RWPE1 (cell line): ENCODE measurements at regions not wholly inside any gene's neighbourhood (a gene's known extent, or its start where the extent isn't known, plus 50 kb on each side); places are given as distances from the start of the nearest gene placed in this dataset.

Experiments
- CTCF ChIA-PET: fragments of 350-600 bp; sonication (Branson Sonifier 250); formaldehyde crosslinking; extraction: SDS; loops from one replicate; lab custom pipeline; 2021; lab: Yijun Ruan, JAX
- POLR2A ChIA-PET: fragments of 400-600 bp; formaldehyde crosslinking; extraction: SDS; loops from one replicate; lab custom pipeline; 2020; ENCODE audit warnings: antibody characterized with exemption; ENCODE audit not compliant: low non-redundant PET; lab: Yijun Ruan, JAX
- DNase-seq: peaks from one replicate; pipeline ENCODE4 v3.0.0; 2012; ENCODE audit warnings: low spot score
- H3K27ac ChIP-seq: fragments of 450-650 bp; 2 replicates; pipeline ENCODE4 v1.5.1; 2017
- TF ChIP-seq, protein P1 (sequence below): fragments of 450-650 bp; conservative IDR thresholded peaks from 2 replicates; pipeline ENCODE4 v1.5.1; 2017; ENCODE audit warnings: low read depth, mild to moderate bottlenecking

DNA sequence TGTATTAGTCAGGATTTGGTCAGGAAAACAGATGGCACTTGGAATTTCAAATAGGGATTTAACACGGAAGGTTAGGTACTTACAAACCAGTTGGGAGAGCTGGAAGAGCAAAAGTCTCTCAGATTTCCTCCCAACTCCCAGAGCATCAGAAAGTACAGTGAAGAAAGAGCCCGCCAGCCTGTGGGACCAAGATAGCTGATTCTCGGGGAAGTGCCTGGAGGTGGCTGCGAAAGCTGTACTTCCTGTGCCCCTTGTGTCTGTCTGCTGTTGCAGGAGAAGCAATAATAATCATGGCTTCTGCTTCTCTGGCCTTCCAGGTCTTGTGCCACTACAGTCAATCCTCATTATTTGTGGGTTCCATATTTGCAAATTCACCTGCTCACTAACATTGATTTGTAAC lies 221.0 kb upstream of the BCOR start:
- DNase-seq, result no peak
- ChIA-PET POLR2A (no interaction called here), CTCF (no interaction called here)
- no peak overlapping the region for H3K27ac ChIP-seq
- TF ChIP-seq, protein P1, sequence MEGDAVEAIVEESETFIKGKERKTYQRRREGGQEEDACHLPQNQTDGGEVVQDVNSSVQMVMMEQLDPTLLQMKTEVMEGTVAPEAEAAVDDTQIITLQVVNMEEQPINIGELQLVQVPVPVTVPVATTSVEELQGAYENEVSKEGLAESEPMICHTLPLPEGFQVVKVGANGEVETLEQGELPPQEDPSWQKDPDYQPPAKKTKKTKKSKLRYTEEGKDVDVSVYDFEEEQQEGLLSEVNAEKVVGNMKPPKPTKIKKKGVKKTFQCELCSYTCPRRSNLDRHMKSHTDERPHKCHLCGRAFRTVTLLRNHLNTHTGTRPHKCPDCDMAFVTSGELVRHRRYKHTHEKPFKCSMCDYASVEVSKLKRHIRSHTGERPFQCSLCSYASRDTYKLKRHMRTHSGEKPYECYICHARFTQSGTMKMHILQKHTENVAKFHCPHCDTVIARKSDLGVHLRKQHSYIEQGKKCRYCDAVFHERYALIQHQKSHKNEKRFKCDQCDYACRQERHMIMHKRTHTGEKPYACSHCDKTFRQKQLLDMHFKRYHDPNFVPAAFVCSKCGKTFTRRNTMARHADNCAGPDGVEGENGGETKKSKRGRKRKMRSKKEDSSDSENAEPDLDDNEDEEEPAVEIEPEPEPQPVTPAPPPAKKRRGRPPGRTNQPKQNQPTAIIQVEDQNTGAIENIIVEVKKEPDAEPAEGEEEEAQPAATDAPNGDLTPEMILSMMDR, result no peak

DNA sequence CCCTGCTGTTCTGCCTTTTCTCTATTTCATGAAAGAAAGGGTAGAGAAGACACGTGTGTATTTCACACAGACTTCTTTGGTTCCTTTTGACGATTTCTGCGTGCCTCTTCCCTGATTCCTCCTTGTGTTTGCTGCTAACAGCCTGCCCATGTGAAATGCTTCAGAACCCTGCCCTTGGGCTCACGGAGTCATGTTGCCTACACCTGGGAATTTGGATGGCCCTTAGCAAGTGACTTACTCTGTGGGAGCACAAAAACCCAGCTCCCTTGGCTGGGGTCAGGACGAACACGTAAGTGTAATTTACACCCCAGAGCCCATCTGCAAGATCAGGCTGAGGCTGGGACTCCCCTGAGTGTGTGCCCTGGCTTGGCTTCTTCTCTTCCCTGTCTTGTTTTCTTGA lies 220.3 kb upstream of the BCOR start:
- no peak overlapping the region for H3K27ac ChIP-seq
- ChIA-PET POLR2A (no interaction called here), CTCF (no interaction called here)
- DNase-seq, result no peak
- TF ChIP-seq, protein P1, result no peak

DNA sequence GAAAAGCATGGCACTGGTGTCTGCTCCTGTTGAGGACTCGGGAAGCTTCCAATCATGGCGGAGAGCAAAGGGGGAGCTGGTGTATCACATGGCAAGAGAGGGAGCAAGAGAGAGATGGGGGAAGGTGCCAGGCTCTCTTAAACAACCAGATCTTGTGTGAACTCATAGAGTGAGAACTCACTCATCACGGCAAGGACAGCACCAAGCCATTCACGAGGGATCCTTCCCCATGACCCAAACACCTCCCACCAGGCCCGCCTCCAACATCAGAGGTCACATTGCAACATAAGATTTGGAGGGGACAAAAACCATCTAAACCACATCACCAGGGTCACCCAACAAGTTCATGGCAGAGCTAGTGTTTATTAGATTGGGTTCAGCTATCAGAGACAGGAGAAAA lies 218.7 kb upstream of the BCOR start:
- no peak overlapping the region for H3K27ac ChIP-seq
- CTCF ChIA-PET, result no interaction called here
- POLR2A ChIA-PET, result no interaction called here
- no peak for DNase-seq
- TF ChIP-seq, protein P1, result no peak

DNA sequence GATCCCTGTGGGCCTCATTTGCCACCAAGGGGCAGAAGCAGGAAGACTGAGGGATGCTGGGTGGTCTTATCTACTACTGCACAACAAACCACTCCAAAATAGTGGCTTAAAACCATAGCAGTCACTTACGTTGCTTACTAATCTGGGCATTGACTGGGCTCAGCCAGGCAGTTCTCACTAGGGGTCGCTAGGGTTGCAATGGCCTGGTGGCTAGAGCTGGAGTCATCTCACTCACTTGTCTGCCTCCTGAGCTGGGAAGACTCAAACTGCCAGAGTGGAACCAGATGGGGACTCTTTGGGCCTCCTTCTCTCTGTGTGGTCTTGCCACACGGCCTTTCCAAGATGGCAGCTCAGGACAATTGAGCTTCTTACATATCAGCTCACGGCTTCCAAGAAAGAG lies 216.3 kb upstream of the BCOR start:
- ChIA-PET POLR2A (no interaction called here), CTCF (no interaction called here)
- DNase-seq, result no peak
- no peak overlapping the region for H3K27ac ChIP-seq
- TF ChIP-seq, protein P1, result no peak

DNA sequence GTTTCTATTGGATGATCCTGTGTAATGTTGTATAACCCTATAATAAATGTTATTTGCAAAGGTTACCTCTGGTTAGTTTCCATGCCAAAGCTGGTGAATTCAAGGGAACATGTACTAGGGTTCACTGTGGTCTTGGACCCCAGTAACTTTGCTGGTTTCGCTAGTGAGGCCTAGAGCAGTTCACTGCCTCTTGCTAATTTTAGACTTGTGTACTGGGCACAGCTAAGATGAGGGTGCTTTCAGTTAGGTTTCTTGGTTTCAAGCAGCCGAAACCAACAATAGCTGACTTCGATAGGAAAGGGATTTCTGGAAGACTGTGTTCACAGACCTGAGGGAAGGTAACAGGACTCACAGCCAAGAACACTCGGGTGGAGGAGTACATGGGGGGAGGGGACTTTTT lies 215.5 kb upstream of the BCOR start:
- no peak for DNase-seq
- TF ChIP-seq, protein P1, result no peak
- CTCF ChIA-PET, result interaction anchor here (0.5 to 0.7 kb wide), 2 partner anchors 714 to 1012 kb away, joined by 4 read pairs; no protein-coding TSS in a partner anchor
- POLR2A ChIA-PET, result no interaction called here
- H3K27ac ChIP-seq, result no peak overlapping the region

DNA sequence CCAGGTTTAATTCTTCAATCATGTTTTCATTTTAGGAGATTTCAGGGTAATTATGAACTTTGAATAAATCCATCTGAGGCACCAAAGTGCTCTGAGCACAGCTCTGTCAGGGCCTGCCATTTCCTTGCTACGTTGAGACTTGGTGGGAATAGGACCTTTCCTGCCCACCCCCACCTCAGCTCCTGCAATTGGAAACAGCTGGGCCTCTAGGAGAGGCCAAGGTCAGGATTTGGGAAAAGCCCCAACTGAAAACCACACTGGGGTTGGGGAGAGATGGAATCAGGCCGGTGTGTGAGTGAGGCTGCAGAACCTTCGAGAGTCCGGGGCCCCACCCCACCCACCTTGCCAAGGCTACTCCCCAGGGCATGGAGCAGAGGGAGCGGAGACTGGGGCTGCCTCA lies 212.7 kb upstream of the BCOR start:
- TF ChIP-seq, protein P1, result no peak
- H3K27ac ChIP-seq, result no peak overlapping the region
- CTCF ChIA-PET, result no interaction called here
- POLR2A ChIA-PET, result no interaction called here
- no peak for DNase-seq

DNA sequence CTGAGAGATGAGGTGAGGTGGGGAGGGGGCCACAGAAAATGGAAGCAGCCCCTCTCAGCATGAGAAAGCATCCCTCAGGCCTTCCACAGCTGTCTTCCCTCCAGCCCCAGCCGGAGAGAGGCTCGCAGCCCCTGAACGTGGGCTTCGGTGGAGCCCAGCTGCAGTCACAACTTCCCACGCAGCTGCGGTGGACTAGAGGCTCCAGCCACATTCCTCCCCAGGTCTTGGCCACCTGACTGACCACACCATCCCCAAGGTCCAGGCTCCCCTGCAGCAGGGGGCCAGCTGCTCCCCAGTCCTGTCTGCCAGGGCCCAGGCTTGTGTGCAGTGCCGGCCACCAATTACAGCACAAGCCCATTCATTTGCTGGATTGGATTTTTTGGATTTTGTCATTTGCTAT lies 212.3 kb upstream of the BCOR start:
- ChIA-PET POLR2A (no interaction called here), CTCF (no interaction called here)
- DNase-seq, result no peak
- H3K27ac ChIP-seq, result no peak overlapping the region
- TF ChIP-seq, protein P1, result no peak
